GM12891 (cell line): ENCODE measurements at regions not wholly inside any gene's neighbourhood (a gene's known extent, or its start where the extent isn't known, plus 50 kb on each side); places are given as distances from the start of the nearest gene placed in this dataset.
"Not testable (repeated sequence)": the region's sequence is repeated elsewhere in the genome, so short reads cannot be mapped to it uniquely, and the experiment has no call there.

ENCODE experiments used
- DNase-seq: peaks from one replicate; pipeline ENCODE4 v3.0.0; 2011; ENCODE audit warnings: low spot score; ENCODE audit not compliant: insufficient read length
- FAIRE-seq: peaks from 2 replicates; lab custom pipeline; 2011; peaks lifted over from hg19 to GRCh38; lab: Jason Lieb, UNC
- PAX5 ChIP-seq: IDR thresholded peaks from 2 replicates; pipeline ENCODE4 v1.6.1; 2011; ENCODE audit warnings: low read length, moderate library complexity, mild to moderate bottlenecking; ENCODE audit not compliant: insufficient read depth, severe bottlenecking
- POLR2A ChIP-seq: IDR thresholded peaks from 2 replicates; pipeline ENCODE4 v1.6.1; 2011; ENCODE audit warnings: low read depth, low read length, control low read depth
- POLR2AphosphoS5 ChIP-seq: IDR thresholded peaks from 2 replicates; pipeline ENCODE4 v1.6.1; 2011; ENCODE audit warnings: low read depth, low read length, control low read depth
- POU2F2 ChIP-seq: IDR thresholded peaks from 2 replicates; pipeline ENCODE4 v1.6.1; 2011; ENCODE audit warnings: low read depth, mild to moderate bottlenecking, control low read depth, low read length, moderate library complexity
- SPI1 ChIP-seq: IDR thresholded peaks from 2 replicates; pipeline ENCODE4 v1.6.1; 2011; ENCODE audit warnings: low read depth, low read length, control low read depth
- TAF1 ChIP-seq: IDR thresholded peaks from 2 replicates; pipeline ENCODE4 v1.6.1; 2011; ENCODE audit warnings: low read depth, low read length, control low read depth

DNA sequence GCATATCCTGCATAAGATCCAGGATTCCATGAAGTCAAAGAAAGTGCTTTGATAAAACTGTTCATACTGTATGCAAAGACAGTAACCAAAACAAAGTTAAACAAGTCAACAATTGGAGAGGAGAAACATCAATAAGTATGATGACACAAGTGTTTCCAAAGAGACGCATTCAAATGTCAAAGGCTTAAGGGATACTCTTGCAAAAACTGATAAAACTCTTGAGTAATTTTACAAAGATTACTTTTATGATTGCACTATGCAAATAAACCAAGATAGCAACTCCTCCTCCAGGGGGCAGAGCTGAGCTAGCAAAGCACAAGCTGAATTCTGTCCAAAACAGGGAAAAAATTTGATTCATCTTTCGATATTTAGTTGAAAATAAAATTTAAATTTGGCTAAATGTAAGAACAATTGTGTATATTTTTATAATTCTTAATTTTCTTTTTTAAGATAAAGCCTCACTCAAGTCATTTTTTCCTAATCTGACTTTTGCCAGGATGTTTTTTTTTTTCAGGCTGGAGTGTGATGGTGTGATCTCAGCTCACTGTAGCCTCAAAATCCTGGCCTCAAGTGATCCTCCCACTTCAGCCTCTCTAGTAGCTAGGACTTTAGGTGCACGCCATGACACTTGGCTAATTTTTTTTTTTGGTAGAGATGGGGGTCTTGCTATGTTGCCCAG, 84.0 kb downstream of the MZT1 start:
- DNase-seq (peak; percentile 2), FAIRE-seq (no peak)
- TF ChIP-seq PAX5 (no peak), SPI1 (no peak), TAF1 (no peak), POLR2A (no peak), POU2F2 (no peak), POLR2AphosphoS5 (no peak)

DNA sequence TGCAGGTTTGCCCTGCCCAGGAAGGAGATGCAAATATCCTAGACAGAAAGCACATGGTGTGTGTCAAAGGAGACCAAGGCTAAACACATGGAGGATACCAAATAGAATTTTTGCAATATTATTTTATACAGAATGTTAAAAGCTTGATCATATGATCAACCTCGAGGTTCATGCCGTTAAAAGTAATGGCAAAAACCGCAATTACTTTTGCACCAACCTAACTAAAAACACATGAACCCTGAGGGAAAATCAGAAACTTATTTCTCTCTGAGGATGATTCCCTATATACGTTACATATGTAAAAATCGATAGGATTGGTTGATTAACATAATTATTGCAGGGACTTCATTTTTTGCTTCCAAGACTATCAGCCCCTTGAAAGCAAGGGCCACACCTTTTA, 88.1 kb downstream of the MZT1 start:
- TF ChIP-seq SPI1: no peak
- no peak for TF ChIP-seq POLR2AphosphoS5
- no peak for TF ChIP-seq POU2F2
- no peak for TF ChIP-seq PAX5
- TF ChIP-seq POLR2A: no peak
- no peak for TF ChIP-seq TAF1
- FAIRE-seq (no peak), DNase-seq (no peak)

DNA sequence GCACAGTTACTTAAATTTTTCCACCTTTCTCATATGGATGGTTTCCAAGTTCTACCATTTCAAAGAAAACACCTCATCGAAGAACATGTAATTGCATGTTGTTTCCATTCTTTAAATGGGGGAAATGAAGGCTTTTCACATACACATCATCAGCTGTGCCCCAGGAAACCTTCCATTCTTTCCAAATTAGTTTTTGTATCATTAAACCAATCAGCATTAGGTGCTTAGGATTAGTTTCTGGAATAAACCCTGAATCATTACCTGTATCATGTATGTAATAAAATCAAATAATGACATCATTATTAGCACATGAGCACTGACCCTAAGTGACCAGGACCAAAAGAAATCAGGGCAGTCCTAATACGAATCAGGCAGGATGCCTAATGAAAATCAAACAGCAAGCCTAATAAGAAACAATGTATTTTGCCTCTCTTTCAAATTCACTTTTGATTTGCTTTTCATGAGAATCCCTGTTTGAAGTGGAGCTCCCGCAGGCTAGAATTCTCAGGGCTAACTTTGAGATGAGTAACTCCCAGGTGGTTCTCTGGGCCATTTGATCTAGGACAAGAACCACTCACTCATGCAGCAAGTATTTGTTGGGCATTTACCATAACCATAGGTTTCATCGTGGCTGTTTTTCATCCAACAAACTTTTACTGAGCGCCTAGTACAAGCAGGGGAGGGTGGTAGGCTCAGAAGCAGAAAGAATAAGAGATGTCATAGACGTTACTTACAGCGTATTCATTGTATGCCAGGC, 89.2 kb downstream of the MZT1 start:
- DNase-seq (no peak), FAIRE-seq (no peak)
- TF ChIP-seq POLR2AphosphoS5 (no peak), SPI1 (no peak), POU2F2 (no peak), TAF1 (no peak), PAX5 (no peak), POLR2A (no peak)

DNA sequence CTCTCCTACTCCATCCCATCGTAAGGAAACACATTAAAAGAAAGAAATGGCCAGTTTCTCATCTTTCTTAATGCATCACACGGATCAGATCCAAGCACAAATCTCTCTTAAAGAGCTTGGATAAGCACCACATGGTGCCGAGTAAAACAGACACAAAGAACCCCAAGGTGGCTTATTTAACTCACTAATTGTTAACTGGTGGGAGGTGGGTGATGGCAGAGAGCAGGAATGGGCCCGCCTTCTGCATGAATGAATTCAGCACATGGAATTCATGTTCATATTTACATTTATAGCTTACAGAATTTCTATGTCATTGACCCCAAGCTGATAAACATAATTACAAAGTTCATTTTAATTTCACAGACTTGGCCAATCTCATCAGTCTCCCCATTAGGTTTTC, 89.9 kb downstream of the MZT1 start:
- TF ChIP-seq PAX5 (no peak), TAF1 (no peak), POU2F2 (no peak), POLR2A (no peak), POLR2AphosphoS5 (no peak), SPI1 (no peak)
- FAIRE-seq (no peak), DNase-seq (no peak)

DNA sequence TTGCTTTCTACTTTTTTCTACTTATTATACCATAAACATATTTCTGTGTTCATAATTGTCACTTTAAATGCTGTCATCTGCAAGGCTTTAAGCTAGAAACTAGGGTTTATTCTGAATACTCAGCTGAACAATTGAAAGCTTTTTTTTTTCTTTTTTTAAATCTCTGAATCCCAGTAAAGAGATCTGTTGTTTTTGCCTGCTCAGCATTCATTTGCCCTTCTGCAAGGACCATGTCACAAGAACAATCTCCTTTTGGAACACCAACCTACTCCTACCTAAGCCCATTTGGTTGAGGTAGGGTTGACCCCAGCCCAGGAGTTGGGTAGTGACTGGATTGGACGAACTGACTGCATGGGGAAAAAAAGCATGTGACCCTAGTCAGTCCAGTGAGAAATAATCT, 92.6 kb downstream of the MZT1 start:
- FAIRE-seq (no peak), DNase-seq (no peak)
- no peak for TF ChIP-seq TAF1

DNA sequence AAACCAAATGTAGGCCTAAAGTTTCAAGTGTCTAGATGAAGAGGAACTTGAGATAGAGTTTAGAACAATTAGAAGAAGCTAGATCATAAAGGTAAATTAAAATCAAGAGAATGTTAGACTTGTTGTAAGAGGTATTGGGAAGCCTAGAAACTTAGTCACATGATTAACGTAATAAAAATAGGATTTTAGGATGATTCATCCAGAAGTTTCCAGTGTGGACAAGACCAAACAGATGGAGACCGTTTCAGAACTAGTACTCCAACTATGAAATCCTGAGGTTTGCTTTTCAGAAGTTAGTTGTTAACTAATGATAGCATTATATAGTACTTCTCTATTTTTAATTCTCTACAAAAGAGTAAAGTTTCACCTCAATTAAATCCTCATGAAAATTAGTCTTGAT, 104.9 kb downstream of the MZT1 start:
- DNase-seq (no peak), FAIRE-seq (no peak)
- no peak for TF ChIP-seq POLR2A
- no peak for TF ChIP-seq TAF1
- TF ChIP-seq POLR2AphosphoS5: no peak
- no peak for TF ChIP-seq PAX5
- no peak for TF ChIP-seq SPI1
- no peak for TF ChIP-seq POU2F2

DNA sequence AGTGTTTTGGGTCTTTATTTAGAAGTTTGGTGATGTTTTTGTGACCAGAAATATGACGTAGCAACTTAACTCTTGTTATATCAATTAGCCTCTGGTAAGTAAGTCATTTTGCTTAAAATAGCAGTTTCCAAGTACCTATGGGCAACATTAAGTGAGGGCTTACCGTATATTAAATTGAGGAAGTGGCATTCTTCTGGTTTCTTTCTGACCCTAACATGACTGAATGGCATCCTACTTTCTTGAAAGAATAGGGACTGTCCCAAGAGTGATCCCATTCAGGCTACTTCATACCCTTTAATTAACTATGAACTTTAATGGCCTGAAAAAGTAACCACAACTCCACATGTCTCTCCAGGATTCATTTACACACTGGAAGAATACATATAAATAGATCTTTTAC, 106.6 kb downstream of the MZT1 start:
- TF ChIP-seq SPI1 (peak; percentile 60), POLR2AphosphoS5 (no peak), POLR2A (no peak)
- FAIRE-seq: no peak
- DNase-seq: no peak

DNA sequence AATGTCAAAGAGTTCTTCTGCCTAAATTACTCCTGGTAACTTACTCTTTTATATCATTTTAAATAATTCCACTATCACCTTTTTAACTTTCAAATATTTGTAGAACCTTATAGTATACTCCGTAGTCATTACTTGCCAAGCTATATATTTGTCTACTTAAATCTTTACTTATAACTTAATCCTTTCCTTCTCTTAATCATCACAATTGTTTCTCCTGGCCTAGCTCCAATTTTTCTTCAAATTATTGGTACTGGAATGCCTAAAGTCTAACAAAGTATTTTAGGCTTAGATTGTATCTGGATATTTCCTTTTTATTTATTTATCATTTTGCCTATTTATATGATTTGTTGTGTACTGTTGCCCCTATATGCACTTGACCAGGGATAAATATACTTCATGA, 109.5 kb downstream of the MZT1 start:
- no peak for DNase-seq
- TF ChIP-seq POLR2A (no peak), POU2F2 (no peak), TAF1 (no peak), PAX5 (no peak), SPI1 (no peak), POLR2AphosphoS5 (no peak)
- no peak for FAIRE-seq

DNA sequence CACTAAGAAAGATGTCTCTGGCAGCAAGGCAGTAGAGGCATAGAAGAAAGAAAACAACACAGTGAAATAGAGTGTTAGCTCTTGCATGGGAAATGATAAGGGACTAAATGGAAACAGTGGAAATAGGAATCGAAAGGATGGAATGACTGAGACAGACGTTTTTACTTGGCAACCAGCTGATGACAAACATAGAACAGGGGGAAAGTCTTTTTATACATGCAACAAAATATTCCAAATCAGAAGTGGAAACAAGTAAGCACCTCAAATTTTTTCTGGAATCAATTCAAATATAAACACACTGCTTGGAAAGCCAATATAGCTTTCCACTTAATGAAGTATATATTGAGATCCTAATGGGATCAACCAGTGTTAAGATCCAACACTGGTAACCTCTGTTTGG, 110.2 kb downstream of the MZT1 start:
- FAIRE-seq (no peak), DNase-seq (no peak)
- TF ChIP-seq POU2F2 (no peak), SPI1 (no peak), PAX5 (no peak), POLR2A (no peak), TAF1 (no peak), POLR2AphosphoS5 (no peak)

DNA sequence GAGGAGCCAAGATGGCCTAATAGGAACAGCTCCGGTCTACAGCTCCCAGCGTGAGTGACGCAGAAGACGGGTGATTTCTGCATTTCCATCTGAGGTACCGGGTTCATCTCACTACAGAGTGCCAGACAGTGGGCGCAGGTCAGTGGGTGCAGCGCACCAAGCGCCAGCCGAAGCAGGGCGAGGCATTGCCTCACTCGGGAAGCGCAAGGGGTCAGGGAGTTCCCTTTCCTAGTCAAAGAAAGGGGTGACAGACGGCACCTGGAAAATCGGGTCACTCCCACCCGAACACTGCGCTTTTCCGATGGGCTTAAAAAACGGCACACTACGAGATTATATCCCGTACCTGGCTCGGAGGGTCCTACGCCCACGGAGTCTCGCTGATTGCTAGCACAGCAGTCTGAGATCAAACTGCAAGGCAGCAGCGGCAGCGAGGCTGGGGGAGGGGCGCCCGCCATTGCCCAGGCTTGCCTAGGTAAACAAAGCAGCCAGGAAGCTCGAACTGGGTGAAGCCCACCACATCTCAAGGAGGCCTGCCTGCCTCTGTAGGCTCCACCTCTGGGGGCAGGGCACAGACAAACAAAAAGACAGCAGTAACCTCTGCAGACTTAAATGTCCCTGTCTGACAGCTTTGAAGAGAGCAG, 117.1 kb downstream of the MZT1 start:
- FAIRE-seq, DNase-seq: not testable (repeated sequence)
